CD4-positive, alpha-beta T cell treated with Interferon gamma for 1 hour (primary cell): ENCODE measurements at regions not wholly inside any gene's neighbourhood (a gene's known extent, or its start where the extent isn't known, plus 50 kb on each side); places are given as distances from the start of the nearest gene placed in this dataset.

ENCODE experiments used
- DNase-seq: peaks from one replicate; pipeline ENCODE4 v3.0.0-alpha.2; 2020

GRCh38 chr20:39424962-39425678 lies 463.0 kb downstream of the DHX35 start:
- DNase-seq, result no peak

GRCh38 chr20:39421571-39422105 lies 459.5 kb downstream of the DHX35 start:
- no peak for DNase-seq

- DNase-seq, result no peak
Observed at GRCh38 chr20:39412091-39412490, 449.9 kb downstream of the DHX35 start.

- no peak for DNase-seq
Observed at GRCh38 chr20:39399463-39399862, 437.3 kb downstream of the DHX35 start.

DNA sequence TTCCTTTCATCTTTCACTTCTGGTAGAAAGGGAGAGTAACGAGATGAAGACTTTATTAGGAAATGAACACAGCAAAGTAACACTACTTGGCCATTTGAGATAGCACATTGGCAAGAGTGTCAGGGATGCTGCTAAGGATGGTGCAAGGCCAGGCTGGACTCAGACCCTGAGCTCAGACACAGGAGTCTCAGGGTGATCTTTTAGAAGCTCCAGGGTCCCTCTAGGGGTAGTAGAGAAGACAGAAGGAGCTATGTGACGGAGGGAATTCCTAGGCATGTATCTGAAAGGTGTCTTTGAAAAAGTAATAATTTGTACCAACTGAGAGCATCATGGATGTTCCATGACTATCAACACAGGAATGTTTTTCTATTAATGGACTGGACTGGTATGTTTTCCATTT lies 436.5 kb downstream of the DHX35 start:
- DNase-seq, result no peak

- DNase-seq, result no peak
Observed at GRCh38 chr20:39397646-39398045, 435.5 kb downstream of the DHX35 start.

DNA sequence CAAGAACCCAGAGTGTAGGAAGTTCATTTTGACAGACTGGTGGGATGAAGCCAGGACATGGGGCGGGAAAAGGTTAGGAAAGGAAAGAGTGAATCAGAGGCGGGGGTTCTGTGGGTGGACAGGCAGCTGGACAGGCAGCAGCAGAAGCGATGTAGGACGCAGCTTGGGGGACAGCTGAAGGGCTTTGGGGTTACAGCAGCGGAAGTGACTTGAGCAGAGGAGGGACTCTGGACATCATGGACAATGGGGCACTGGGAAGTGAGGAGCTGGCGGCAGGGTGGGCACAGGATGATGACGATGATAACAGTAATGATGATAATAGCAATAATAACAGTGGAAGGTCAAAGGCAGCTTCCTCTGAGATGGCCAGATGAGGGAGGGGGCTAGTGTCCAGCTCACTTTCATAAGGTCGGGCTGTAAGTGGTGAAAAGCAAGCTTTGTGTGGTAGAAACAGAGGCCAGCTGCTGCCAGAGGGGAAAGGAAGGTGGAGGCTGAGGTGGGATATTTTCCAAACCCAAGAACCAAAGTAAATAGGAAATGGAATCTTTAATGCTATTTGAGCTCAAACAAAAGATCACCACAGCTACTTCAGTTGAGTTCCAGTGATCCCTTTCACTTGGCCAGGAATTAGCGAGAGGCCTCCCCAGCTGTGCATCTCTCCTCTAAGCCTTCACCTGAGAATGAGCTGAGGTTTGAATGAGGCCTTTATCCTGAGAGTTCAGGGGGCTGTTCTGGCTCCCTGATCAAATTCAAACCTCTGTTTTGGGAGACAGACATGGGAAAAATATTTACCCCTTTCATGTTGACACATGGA lies 433.5 kb downstream of the DHX35 start:
- no peak for DNase-seq

- no peak for DNase-seq
Observed at GRCh38 chr20:39394461-39394860, 432.3 kb downstream of the DHX35 start.

- DNase-seq, result no peak
Observed at GRCh38 chr20:39390186-39390585, 428.0 kb downstream of the DHX35 start.

DNA sequence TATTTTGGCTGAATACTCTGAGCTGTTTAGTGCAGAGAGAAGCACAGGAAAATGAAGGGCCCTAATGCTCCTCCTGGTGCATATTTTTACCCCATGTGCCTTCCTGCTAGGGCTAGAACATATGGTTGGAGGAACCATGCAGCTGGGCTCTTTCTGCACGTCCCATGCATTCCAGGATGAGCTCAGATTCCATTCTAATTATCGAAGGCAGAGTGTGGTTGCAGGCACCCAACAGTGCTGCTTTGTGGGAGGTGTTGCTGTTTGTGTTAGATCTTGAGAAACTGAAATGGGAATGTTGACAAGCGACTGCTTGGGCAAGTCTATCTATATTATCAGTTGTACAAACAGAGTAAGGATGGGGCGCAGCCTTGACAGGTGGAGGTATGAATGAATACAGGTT lies 419.5 kb downstream of the DHX35 start:
- DNase-seq, result no peak

- DNase-seq, result no peak
Observed at GRCh38 chr20:39378776-39379175, 416.6 kb downstream of the DHX35 start.

DNA sequence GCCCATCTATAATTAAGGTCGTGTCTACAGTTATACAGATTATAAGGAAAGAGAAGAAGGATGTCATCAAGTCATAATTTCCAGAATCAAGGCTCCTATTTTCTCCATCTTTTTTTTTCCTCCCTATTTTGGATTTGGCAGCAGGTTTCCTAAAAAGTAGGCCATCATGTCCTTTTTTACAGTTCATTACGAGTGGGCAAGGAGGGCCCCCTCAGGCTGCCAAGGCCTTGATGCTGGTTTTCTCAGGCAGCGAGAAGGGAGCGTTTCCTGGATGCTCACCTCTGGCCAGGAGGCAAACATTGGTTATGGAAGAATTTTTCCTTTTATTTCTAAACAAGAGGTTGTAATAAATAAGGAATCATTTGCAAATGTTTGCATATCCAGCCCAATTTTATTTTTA lies 414.6 kb downstream of the DHX35 start:
- DNase-seq, result no peak

DNA sequence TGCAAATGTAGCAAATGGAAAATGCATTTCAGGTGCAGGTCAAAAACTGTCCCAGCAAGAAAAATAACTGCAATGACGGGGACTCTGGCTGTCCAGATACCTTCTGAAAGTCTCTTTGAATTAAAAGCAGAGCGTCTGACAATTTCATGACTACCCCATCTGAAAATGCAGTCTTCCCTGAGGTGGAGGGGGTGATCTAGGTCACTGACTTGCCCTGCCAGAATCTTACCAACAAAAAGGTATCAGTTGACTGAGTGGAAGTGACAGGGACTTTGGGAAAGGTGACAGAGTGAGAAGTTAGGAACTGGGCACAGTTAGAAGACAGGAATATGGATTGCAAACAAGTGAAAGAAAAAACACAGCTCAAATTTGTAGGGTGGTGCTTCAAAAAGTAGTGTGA lies 402.2 kb downstream of the DHX35 start:
- DNase-seq, result no peak

GRCh38 chr20:39359981-39360620 lies 398.0 kb downstream of the DHX35 start:
- DNase-seq, result no peak

- no peak for DNase-seq
Observed at GRCh38 chr20:39358052-39358451, 395.9 kb downstream of the DHX35 start.

- DNase-seq, result no peak
Observed at GRCh38 chr20:39356908-39357307, 394.8 kb downstream of the DHX35 start.

DNA sequence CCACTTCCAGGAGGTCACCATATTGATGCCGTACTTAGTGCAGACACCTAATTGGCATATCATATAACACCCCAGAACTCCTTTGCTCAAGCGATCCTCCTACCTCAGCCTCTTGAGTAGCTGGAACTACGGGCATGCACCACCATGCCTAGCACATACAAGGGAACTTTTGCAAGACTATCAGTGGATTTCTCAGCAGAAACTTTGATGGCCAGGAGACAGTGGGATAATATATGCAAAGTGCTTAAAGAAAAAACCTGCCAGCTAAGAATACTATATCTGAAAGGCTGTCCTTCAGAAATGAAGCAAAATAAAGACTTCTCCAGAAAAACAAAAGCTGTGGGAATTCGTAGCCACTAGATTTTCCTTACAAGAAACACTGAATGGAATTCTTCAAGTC lies 387.1 kb downstream of the DHX35 start:
- DNase-seq, result no peak

GRCh38 chr20:39347626-39348025 lies 385.5 kb downstream of the DHX35 start:
- DNase-seq, result no peak

DNA sequence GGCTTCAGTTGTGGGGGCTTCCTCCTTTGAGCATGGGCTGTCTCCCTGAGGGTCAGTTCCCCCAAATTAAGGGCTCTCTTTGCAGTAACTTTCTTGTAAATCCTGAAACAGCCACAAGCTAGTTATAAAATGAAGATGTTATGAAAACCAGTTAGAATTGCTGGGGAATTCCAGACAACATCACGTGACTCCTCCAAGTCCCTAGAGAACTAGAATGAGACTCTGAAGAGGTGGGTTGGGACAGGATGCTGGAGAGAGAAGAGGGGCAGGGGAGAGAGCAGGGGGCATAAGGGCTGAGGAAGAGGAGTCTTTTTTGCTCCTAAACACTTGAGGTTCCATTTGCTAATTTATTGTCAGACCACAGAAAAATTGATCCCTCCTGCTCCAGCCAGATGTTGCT lies 380.3 kb downstream of the DHX35 start:
- DNase-seq, result no peak

GRCh38 chr20:39338469-39339376 lies 376.6 kb downstream of the DHX35 start:
- DNase-seq, result peak; percentile 21

DNA sequence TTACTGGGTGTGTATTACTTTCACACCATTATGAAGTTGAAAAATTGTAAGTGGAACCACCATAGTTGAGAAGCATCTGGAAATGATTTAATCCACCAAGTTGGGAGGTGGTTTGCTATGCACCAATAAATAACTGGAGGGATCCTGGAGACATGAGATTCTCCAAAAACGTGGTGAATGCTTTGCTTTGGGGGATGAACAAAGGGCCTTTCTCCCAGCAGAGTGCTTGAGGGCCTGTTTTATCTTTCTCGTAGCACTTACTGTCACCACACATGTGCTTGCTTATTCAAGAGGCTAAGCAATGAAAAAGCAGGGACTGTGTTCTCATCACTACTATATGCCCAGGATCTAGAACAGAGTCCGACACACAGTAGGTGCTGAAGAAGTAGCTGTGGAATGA lies 371.1 kb downstream of the DHX35 start:
- DNase-seq, result no peak

- no peak for DNase-seq
Observed at GRCh38 chr20:39328347-39328746, 366.2 kb downstream of the DHX35 start.

- no peak for DNase-seq
Observed at GRCh38 chr20:39326050-39326449, 363.9 kb downstream of the DHX35 start.
